HCT116 (cell line): ENCODE measurements at regions not wholly inside any gene's neighbourhood (a gene's known extent, or its start where the extent isn't known, plus 50 kb on each side); places are given as distances from the start of the nearest gene placed in this dataset.

ENCODE experiments used
- ATAC-seq: fragments of 200-7000 bp; cut with Tn5 transposase; 2 replicates; pipeline ENCODE4 v1.9.1; 2020; ENCODE audit warnings: mild to moderate bottlenecking, moderate library complexity
- BruUV-seq: library from RNA; stranded (reverse); fragments of 400-500 nt; replicated peaks from 2 replicates; lab custom pipeline; 2021; lab: Mats Ljungman, UMichigan
- CTCF ChIA-PET: fragments of 300-600 bp; sonication (Branson Sonifier 250); formaldehyde crosslinking; loops from one replicate; lab custom pipeline; 2021; ENCODE audit warnings: antibody characterized with exemption; lab: Charles Lee
- POLR2A ChIA-PET: fragments of 300-600, 350-600 bp; sonication (Branson Sonifier 250); formaldehyde crosslinking; loops from one replicate; lab custom pipeline; 2021; ENCODE audit warnings: antibody characterized with exemption; lab: Charles Lee
- RAD21 ChIA-PET, 2 experiments: fragments of 300-600 bp; sonication (Branson Sonifier 250); formaldehyde crosslinking; loops; one replicate each; lab custom pipeline; 2023; ENCODE audit warnings: low total read pairs in 2 of 2; ENCODE audit not compliant: uncharacterized antibody in 2 of 2, unreplicated experiment in 2 of 2, low non-redundant PET in 1 of 2; lab: Charles Lee
- DNase-seq: peaks from one replicate; pipeline ENCODE4 v3.0.0-alpha.2; 2010; ENCODE audit warnings: low read depth, low spot score
- H2AFZ ChIP-seq: fragments of 200-600 bp; shearing (Covaris generic), sonication (generic); 2 replicates; pipeline ENCODE4 v1.6.1; 2017; ENCODE audit warnings: low read depth, mixed run types, mixed read lengths, antibody characterized with exemption, low read length; ENCODE audit not compliant: poor library complexity, severe bottlenecking
- H3K27ac ChIP-seq: 2 replicates; pipeline ENCODE4 v1.5.1; 2012; ENCODE audit warnings: low read depth, low read length
- H3K27me3 ChIP-seq: fragments of 200-600 bp; sonication (generic); 2 replicates; pipeline ENCODE4 v1.6.1; 2016; ENCODE audit warnings: mixed run types, low read length, mixed read lengths; ENCODE audit not compliant: insufficient read depth
- H3K36me3 ChIP-seq, 2 experiments: fragments of 200-500 bp in 1 of 2; fragments of 200-600 bp in 1 of 2; sonication (Bioruptor generic) in 1 of 2; sonication (generic) in 1 of 2; 2 replicates each; pipeline versions ENCODE4 v1.5.1 to v1.6.1; 2014 to 2016; ENCODE audit warnings: low read length in 2 of 2, inconsistent platforms in 1 of 2, mixed read lengths in 1 of 2, mixed run types in 1 of 2; ENCODE audit not compliant: insufficient read depth in 2 of 2, control insufficient read depth in 1 of 2
- H3K4me1 ChIP-seq, 2 experiments: fragments of 200-600 bp in 1 of 2; sonication (generic) in 1 of 2; 2 replicates each; pipeline versions ENCODE4 v1.5.1 to v1.6.1; 2012 to 2017; ENCODE audit warnings: low read length in 2 of 2, inconsistent platforms in 1 of 2, mild to moderate bottlenecking in 1 of 2, mixed read lengths in 1 of 2, mixed run types in 1 of 2, moderate library complexity in 1 of 2; ENCODE audit not compliant: insufficient read depth in 2 of 2, control insufficient read depth in 1 of 2
- H3K4me2 ChIP-seq: fragments of 200-600 bp; sonication (generic); 2 replicates; pipeline ENCODE4 v1.6.1; 2017; ENCODE audit warnings: mixed run types, low read length, mixed read lengths
- H3K4me3 ChIP-seq, 2 experiments: fragments of 200-600 bp in 1 of 2; sonication (generic) in 1 of 2; replicated peaks in 1 of 2; 2 replicates each; pipeline ENCODE4 v1.5.1; 2011 to 2016; ENCODE audit warnings: low read length in 2 of 2, control low read depth in 1 of 2, low read depth in 1 of 2, mild to moderate bottlenecking in 1 of 2, mixed read lengths in 1 of 2, mixed run types in 1 of 2
- H3K79me2 ChIP-seq: fragments of 200-600 bp; sonication (generic); 2 replicates; pipeline ENCODE4 v1.6.1; 2017; ENCODE audit warnings: mild to moderate bottlenecking, mixed run types, low read length, moderate library complexity, mixed read lengths; ENCODE audit not compliant: insufficient read depth
- H3K9ac ChIP-seq: fragments of 200-600 bp; sonication (generic); 2 replicates; pipeline ENCODE4 v1.6.1; 2016; ENCODE audit warnings: low read length, mixed read lengths
- H3K9me2 ChIP-seq: fragments of 200-600 bp; sonication (generic), shearing (Covaris generic); 2 replicates; pipeline ENCODE4 v1.6.1; 2017; ENCODE audit warnings: mixed run types, mild to moderate bottlenecking, moderate library complexity; ENCODE audit not compliant: insufficient read depth
- H3K9me3 ChIP-seq, 2 experiments: fragments of 200-500 bp in 1 of 2; fragments of 200-600 bp in 1 of 2; sonication (Bioruptor generic) in 1 of 2; sonication (generic) in 1 of 2; 2 replicates each; pipeline ENCODE4 v1.6.1; 2014 to 2017; ENCODE audit warnings: low read length in 2 of 2, mixed read lengths in 2 of 2, inconsistent platforms in 1 of 2, low read depth in 1 of 2, mild to moderate bottlenecking in 1 of 2, mixed run types in 1 of 2, moderate library complexity in 1 of 2; ENCODE audit not compliant: control insufficient read depth in 1 of 2, insufficient read depth in 1 of 2
- H4K20me1 ChIP-seq: fragments of 200-600 bp; sonication (generic), shearing (Covaris generic); 2 replicates; pipeline ENCODE4 v1.6.1; 2017; ENCODE audit warnings: mixed run types, mild to moderate bottlenecking, moderate library complexity; ENCODE audit not compliant: insufficient read depth
- CBX3 ChIP-seq: IDR thresholded peaks from 2 replicates; pipeline ENCODE4 v1.6.1; 2012; ENCODE audit warnings: low read depth
- CEBPB ChIP-seq: IDR thresholded peaks from 2 replicates; pipeline ENCODE4 v1.6.1; 2012; ENCODE audit warnings: low read depth
- EGR1 ChIP-seq: IDR thresholded peaks from 2 replicates; pipeline ENCODE4 v1.6.1; 2012; ENCODE audit warnings: low read depth
- ELF1 ChIP-seq: IDR thresholded peaks from 2 replicates; pipeline ENCODE4 v1.6.1; 2012; ENCODE audit warnings: low read depth, borderline replicate concordance
- EZH2 ChIP-seq: fragments of 200-600 bp; sonication (generic); IDR thresholded peaks from 2 replicates; pipeline ENCODE4 v1.6.1; 2017; ENCODE audit warnings: antibody characterized with exemption, mixed run types
- FOSL1 ChIP-seq: IDR thresholded peaks from 2 replicates; pipeline ENCODE4 v1.6.1; 2012; ENCODE audit warnings: low read depth
- POLR2AphosphoS5 ChIP-seq: IDR thresholded peaks from 2 replicates; pipeline ENCODE4 v1.6.1; 2011; ENCODE audit warnings: mild to moderate bottlenecking, low read depth, low read length, moderate library complexity
- RAD21 ChIP-seq: IDR thresholded peaks from 2 replicates; pipeline ENCODE4 v1.6.1; 2012; ENCODE audit warnings: low read depth, mild to moderate bottlenecking
- SIN3A ChIP-seq: IDR thresholded peaks from 2 replicates; pipeline ENCODE4 v1.6.1; 2012; ENCODE audit warnings: low read depth
- SRF ChIP-seq: IDR thresholded peaks from 2 replicates; pipeline ENCODE4 v1.6.1; 2012; ENCODE audit warnings: low read depth
- TCF7L2 ChIP-seq: IDR thresholded peaks from 2 replicates; pipeline ENCODE4 v1.7.0; 2011; ENCODE audit warnings: borderline replicate concordance, inconsistent platforms; ENCODE audit not compliant: insufficient read depth, insufficient read length; ENCODE audit errors: extremely low read depth
- YY1 ChIP-seq: IDR thresholded peaks from 2 replicates; pipeline ENCODE4 v1.6.1; 2011; ENCODE audit warnings: low read length, low read depth, moderate library complexity, mild to moderate bottlenecking; ENCODE audit not compliant: insufficient replicate concordance; ENCODE audit errors: extremely low read depth
- ZFX ChIP-seq: fragments of 450-650 bp; IDR thresholded peaks from 2 replicates; pipeline ENCODE4 v1.6.1; 2017
- ZNF274 ChIP-seq: fragments of 200-500 bp; sonication (Bioruptor generic); IDR thresholded peaks from 2 replicates; pipeline ENCODE4 v1.6.1; 2014; ENCODE audit warnings: mild to moderate bottlenecking, low read depth, low read length, inconsistent platforms
- intact Hi-C: fragments of 100-400 bp; cut with micrococcal nuclease; formaldehyde crosslinking; loops from 2 replicates; pipeline ENCODE4 v1.10.0; 2022
- TF ChIP-seq, protein P1 (sequence below): IDR thresholded peaks from 2 replicates; pipeline ENCODE4 v1.6.1; 2011; ENCODE audit warnings: mild to moderate bottlenecking, low read length, moderate library complexity; ENCODE audit not compliant: insufficient replicate concordance; ENCODE audit errors: extremely low read depth
- TF ChIP-seq, protein P2 (sequence below): IDR thresholded peaks from 2 replicates; pipeline ENCODE4 v1.6.1; 2012; ENCODE audit warnings: low read depth

DNA sequence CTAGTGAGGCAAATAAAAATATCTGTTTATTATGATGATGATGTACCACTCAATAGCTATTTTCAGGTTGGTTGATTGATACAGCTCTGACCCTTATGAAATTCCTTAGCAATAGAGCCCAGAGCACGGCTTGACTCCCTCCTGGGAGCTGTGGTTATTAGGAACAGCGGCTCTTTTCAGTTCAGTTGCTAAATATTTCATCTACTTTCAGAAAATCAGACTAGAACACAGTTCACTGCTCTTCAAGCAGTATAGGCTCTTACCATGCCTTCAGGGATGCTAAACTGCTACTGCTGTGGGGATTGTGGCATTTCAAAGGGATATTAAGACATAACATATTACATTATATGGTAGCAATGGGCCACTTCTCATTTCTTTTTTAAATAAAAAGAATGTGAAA lies 218.8 kb downstream of the SNCA start:
- intact Hi-C loops = no loop called here
- Histone ChIP-seq H3K79me2 (no peaks in the 10 kb centered on the region), H4K20me1 (no peaks in the 10 kb centered on the region), H3K9ac (no peak overlapping the region), H3K9me2 (no peaks in the 10 kb centered on the region), H3K36me3 (no peaks in the 10 kb centered on the region), H3K4me3 (no peak overlapping the region), H3K27me3 (no peaks in the 10 kb centered on the region), H3K9me3 (no peaks in the 10 kb centered on the region), H3K4me1 (no peaks in the 10 kb centered on the region), H3K27ac (no peak overlapping the region), H2AFZ (no peak overlapping the region), H3K4me2 (no peak overlapping the region)
- ChIA-PET CTCF (no interaction called here), POLR2A (no interaction called here), RAD21 (no interaction called here)
- no peak for TF ChIP-seq ZFX
- TF ChIP-seq CEBPB = no peak
- no peak for TF ChIP-seq ELF1
- TF ChIP-seq SRF = no peak
- no peak for TF ChIP-seq ZNF274
- TF ChIP-seq POLR2AphosphoS5 = no peak
- TF ChIP-seq, protein P1, sequence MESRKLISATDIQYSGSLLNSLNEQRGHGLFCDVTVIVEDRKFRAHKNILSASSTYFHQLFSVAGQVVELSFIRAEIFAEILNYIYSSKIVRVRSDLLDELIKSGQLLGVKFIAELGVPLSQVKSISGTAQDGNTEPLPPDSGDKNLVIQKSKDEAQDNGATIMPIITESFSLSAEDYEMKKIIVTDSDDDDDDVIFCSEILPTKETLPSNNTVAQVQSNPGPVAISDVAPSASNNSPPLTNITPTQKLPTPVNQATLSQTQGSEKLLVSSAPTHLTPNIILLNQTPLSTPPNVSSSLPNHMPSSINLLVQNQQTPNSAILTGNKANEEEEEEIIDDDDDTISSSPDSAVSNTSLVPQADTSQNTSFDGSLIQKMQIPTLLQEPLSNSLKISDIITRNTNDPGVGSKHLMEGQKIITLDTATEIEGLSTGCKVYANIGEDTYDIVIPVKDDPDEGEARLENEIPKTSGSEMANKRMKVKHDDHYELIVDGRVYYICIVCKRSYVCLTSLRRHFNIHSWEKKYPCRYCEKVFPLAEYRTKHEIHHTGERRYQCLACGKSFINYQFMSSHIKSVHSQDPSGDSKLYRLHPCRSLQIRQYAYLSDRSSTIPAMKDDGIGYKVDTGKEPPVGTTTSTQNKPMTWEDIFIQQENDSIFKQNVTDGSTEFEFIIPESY = no peak
- TF ChIP-seq SIN3A = no peak
- no peak for TF ChIP-seq FOSL1
- TF ChIP-seq EGR1 = no peak
- TF ChIP-seq, protein P2, sequence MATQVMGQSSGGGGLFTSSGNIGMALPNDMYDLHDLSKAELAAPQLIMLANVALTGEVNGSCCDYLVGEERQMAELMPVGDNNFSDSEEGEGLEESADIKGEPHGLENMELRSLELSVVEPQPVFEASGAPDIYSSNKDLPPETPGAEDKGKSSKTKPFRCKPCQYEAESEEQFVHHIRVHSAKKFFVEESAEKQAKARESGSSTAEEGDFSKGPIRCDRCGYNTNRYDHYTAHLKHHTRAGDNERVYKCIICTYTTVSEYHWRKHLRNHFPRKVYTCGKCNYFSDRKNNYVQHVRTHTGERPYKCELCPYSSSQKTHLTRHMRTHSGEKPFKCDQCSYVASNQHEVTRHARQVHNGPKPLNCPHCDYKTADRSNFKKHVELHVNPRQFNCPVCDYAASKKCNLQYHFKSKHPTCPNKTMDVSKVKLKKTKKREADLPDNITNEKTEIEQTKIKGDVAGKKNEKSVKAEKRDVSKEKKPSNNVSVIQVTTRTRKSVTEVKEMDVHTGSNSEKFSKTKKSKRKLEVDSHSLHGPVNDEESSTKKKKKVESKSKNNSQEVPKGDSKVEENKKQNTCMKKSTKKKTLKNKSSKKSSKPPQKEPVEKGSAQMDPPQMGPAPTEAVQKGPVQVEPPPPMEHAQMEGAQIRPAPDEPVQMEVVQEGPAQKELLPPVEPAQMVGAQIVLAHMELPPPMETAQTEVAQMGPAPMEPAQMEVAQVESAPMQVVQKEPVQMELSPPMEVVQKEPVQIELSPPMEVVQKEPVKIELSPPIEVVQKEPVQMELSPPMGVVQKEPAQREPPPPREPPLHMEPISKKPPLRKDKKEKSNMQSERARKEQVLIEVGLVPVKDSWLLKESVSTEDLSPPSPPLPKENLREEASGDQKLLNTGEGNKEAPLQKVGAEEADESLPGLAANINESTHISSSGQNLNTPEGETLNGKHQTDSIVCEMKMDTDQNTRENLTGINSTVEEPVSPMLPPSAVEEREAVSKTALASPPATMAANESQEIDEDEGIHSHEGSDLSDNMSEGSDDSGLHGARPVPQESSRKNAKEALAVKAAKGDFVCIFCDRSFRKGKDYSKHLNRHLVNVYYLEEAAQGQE = no peak
- no peak for TF ChIP-seq TCF7L2
- no peak for TF ChIP-seq CBX3
- no peak for TF ChIP-seq YY1
- no peak for TF ChIP-seq RAD21
- no peak for TF ChIP-seq EZH2
- ATAC-seq (no peak), DNase-seq (no peak)
- BruUV-seq = no TSS peak
